H1 (cell line): ENCODE measurements at regions not wholly inside any gene's neighbourhood (a gene's known extent, or its start where the extent isn't known, plus 50 kb on each side); places are given as distances from the start of the nearest gene placed in this dataset.

ENCODE experiments used
- CTCF ChIA-PET: fragments of 300-600 bp; sonication (Branson Sonifier 250); formaldehyde crosslinking; loops from one replicate; lab custom pipeline; 2021; ENCODE audit not compliant: partially characterized antibody; lab: Charles Lee
- POLR2A ChIA-PET: fragments of 300-600 bp; sonication (Branson Sonifier 250); formaldehyde crosslinking; loops from one replicate; lab custom pipeline; 2021; ENCODE audit warnings: inconsistent platforms; ENCODE audit not compliant: partially characterized antibody; lab: Charles Lee
- DNase-seq, 2 experiments: peaks; one replicate each; pipeline versions ENCODE4 v3.0.0 to v3.0.0-alpha.2; 2010 to 2022; ENCODE audit warnings: low spot score in 2 of 2, low read depth in 1 of 2, mixed read lengths in 1 of 2
- FAIRE-seq: peaks from 2 replicates; lab custom pipeline; 2011; peaks lifted over from hg19 to GRCh38; lab: Jason Lieb, UNC
- H2AFZ ChIP-seq: 2 replicates; pipeline ENCODE4 v1.8.1; 2012; ENCODE audit warnings: low read length, inconsistent platforms
- H2AK5ac ChIP-seq: 2 replicates; pipeline ENCODE4 v1.6.1; 2013; ENCODE audit warnings: low read depth, low read length
- H2BK120ac ChIP-seq: replicated peaks from 2 replicates; pipeline ENCODE3; 2013; ENCODE audit warnings: low read depth, low read length, inconsistent platforms
- H2BK12ac ChIP-seq: 2 replicates; pipeline ENCODE4 v1.6.1; 2013; ENCODE audit warnings: low read depth, low read length
- H2BK15ac ChIP-seq: 2 replicates; pipeline ENCODE4 v1.6.1; 2013; ENCODE audit warnings: low read length
- H2BK20ac ChIP-seq: 2 replicates; pipeline ENCODE4 v1.6.1; 2013; ENCODE audit warnings: low read length
- H2BK5ac ChIP-seq: 2 replicates; pipeline ENCODE4 v1.6.1; 2013; ENCODE audit warnings: low read depth, low read length
- H3K14ac ChIP-seq: 2 replicates; pipeline ENCODE4 v1.6.1; 2013; ENCODE audit warnings: inconsistent platforms; ENCODE audit not compliant: insufficient read length
- H3K18ac ChIP-seq: 2 replicates; pipeline ENCODE4 v1.6.1; 2013; ENCODE audit warnings: low read length; ENCODE audit errors: extremely low read depth
- H3K23ac ChIP-seq: 2 replicates; pipeline ENCODE4 v1.6.1; 2013; ENCODE audit warnings: inconsistent platforms; ENCODE audit not compliant: insufficient read length
- H3K23me2 ChIP-seq: 2 replicates; pipeline ENCODE4 v1.6.1; 2013; ENCODE audit warnings: low read depth, low read length
- H3K27ac ChIP-seq: 2 replicates; pipeline ENCODE4 v1.6.1; 2011; ENCODE audit warnings: low read depth, low read length, inconsistent platforms
- H3K27me3 ChIP-seq, 4 experiments: replicated peaks in 1 of 4; 1 replicate in 1 of 4; 2 replicates in 3 of 4; pipeline versions ENCODE4 v1.6.1 to v1.8.1; 2011 to 2013; ENCODE audit warnings: low read length in 3 of 4, mild to moderate bottlenecking in 3 of 4, inconsistent platforms in 2 of 4, mixed read lengths in 2 of 4, moderate library complexity in 1 of 4; ENCODE audit not compliant: control insufficient read depth in 3 of 4, insufficient read depth in 3 of 4; ENCODE audit errors: extremely low read depth in 1 of 4
- H3K36me3 ChIP-seq, 4 experiments: 2 replicates each; pipeline versions ENCODE4 v1.6.1 to v1.8.1; 2011 to 2013; ENCODE audit warnings: mild to moderate bottlenecking in 4 of 4, low read length in 3 of 4, moderate library complexity in 2 of 4, control low read depth in 1 of 4, inconsistent platforms in 1 of 4; ENCODE audit not compliant: insufficient read depth in 4 of 4, control insufficient read depth in 2 of 4
- H3K4ac ChIP-seq: replicated peaks from 2 replicates; pipeline ENCODE3; 2013; ENCODE audit warnings: low read length, low read depth, mixed read lengths, inconsistent platforms; ENCODE audit not compliant: insufficient read length
- H3K4me1 ChIP-seq, 4 experiments: replicated peaks in 1 of 4; 1 replicate in 1 of 4; 2 replicates in 3 of 4; pipeline versions ENCODE4 v1.6.1 to v1.8.1; 2011 to 2013; ENCODE audit warnings: low read length in 3 of 4, inconsistent platforms in 2 of 4, mixed read lengths in 1 of 4; ENCODE audit not compliant: insufficient read depth in 4 of 4, control insufficient read depth in 3 of 4
- H3K4me2 ChIP-seq, 2 experiments: 2 replicates each; pipeline versions ENCODE4 v1.6.1 to v1.8.1; 2011 to 2013; ENCODE audit warnings: low read depth in 2 of 2, low read length in 2 of 2, control low read depth in 1 of 2, inconsistent platforms in 1 of 2, mild to moderate bottlenecking in 1 of 2; ENCODE audit not compliant: insufficient read depth in 1 of 2
- H3K4me3 ChIP-seq, 4 experiments: fragments of 200-600, 300-600 bp in 1 of 4; sonication (generic), shearing (Covaris generic), sonication (Bioruptor Twin) in 1 of 4; 2 replicates each; pipeline versions ENCODE4 v1.5.1 to v1.8.1; 2011 to 2016; ENCODE audit warnings: low read length in 4 of 4, low read depth in 3 of 4, control low read depth in 2 of 4, inconsistent platforms in 2 of 4, mild to moderate bottlenecking in 2 of 4, mixed read lengths in 1 of 4, moderate library complexity in 1 of 4; ENCODE audit not compliant: insufficient read depth in 2 of 4; ENCODE audit errors: extremely low read depth in 1 of 4
- H3K56ac ChIP-seq: replicated peaks from 2 replicates; pipeline ENCODE3; 2013; ENCODE audit warnings: low read depth, mild to moderate bottlenecking, mixed read lengths, low read length, inconsistent platforms; ENCODE audit not compliant: insufficient read length
- H3K79me1 ChIP-seq: 2 replicates; pipeline ENCODE4 v1.6.1; 2013; ENCODE audit warnings: low read depth, low read length, control low read depth
- H3K79me2 ChIP-seq, 2 experiments: 2 replicates each; pipeline versions ENCODE4 v1.6.1 to v1.8.1; 2012 to 2013; ENCODE audit warnings: low read length in 2 of 2, mild to moderate bottlenecking in 2 of 2, inconsistent platforms in 1 of 2; ENCODE audit not compliant: insufficient read depth in 2 of 2, control insufficient read depth in 1 of 2
- H3K9ac ChIP-seq, 4 experiments: replicated peaks in 1 of 4; 1 replicate in 1 of 4; 2 replicates in 3 of 4; pipeline versions ENCODE4 v1.6.1 to v1.8.1; 2011 to 2013; ENCODE audit warnings: low read depth in 3 of 4, low read length in 3 of 4, control low read depth in 2 of 4, mild to moderate bottlenecking in 2 of 4, moderate library complexity in 2 of 4, inconsistent platforms in 1 of 4; ENCODE audit errors: extremely low read depth in 1 of 4
- H3K9me3 ChIP-seq, 2 experiments: 2 replicates each; pipeline versions ENCODE4 v1.6.1 to v1.8.1; 2012 to 2013; ENCODE audit warnings: mild to moderate bottlenecking in 2 of 2, moderate library complexity in 2 of 2, control low read depth in 1 of 2, inconsistent platforms in 1 of 2, low read depth in 1 of 2, low read length in 1 of 2, mixed read lengths in 1 of 2; ENCODE audit not compliant: insufficient read depth in 2 of 2
- H4K20me1 ChIP-seq, 2 experiments: replicated peaks in 1 of 2; 2 replicates each; pipeline versions ENCODE3 to v1.8.1; 2011 to 2013; ENCODE audit warnings: inconsistent platforms in 2 of 2, low read length in 2 of 2, mild to moderate bottlenecking in 1 of 2; ENCODE audit not compliant: insufficient read depth in 2 of 2, control insufficient read depth in 1 of 2
- H4K5ac ChIP-seq: 2 replicates; pipeline ENCODE4 v1.6.1; 2013; ENCODE audit warnings: low read length, low read depth, mixed read lengths, inconsistent platforms; ENCODE audit not compliant: insufficient read length
- H4K8ac ChIP-seq: 2 replicates; pipeline ENCODE4 v1.8.0; 2013; ENCODE audit warnings: mild to moderate bottlenecking, moderate library complexity, low read length, inconsistent platforms; ENCODE audit not compliant: insufficient read depth; ENCODE audit errors: extremely low read depth
- H4K91ac ChIP-seq: replicated peaks from 2 replicates; pipeline ENCODE3; 2013; ENCODE audit warnings: low read length, mixed read lengths, inconsistent platforms; ENCODE audit not compliant: insufficient read length
- RAD21 ChIP-seq, 2 experiments: IDR thresholded peaks in 1 of 2; conservative IDR thresholded peaks in 1 of 2; 2 replicates each; pipeline ENCODE4 v1.6.1; 2011; ENCODE audit warnings: low read depth in 2 of 2, low read length in 2 of 2, improper control_type of control experiment in 1 of 2, inconsistent platforms in 1 of 2, mild to moderate bottlenecking in 1 of 2, moderate library complexity in 1 of 2
- TCF12 ChIP-seq: IDR thresholded peaks from 2 replicates; pipeline ENCODE4 v1.6.1; 2011; ENCODE audit warnings: low read depth, mild to moderate bottlenecking, low read length
- WGBS, 2 experiments: shearing (Covaris generic) in 1 of 2; methylation state at CpG; one replicate each; pipeline versions ENCODE4 v1.1.6 to v1.1.7; 2013 to 2015; ENCODE audit warnings: low lambda C conversion rate in 2 of 2, mixed read lengths in 2 of 2, inconsistent platforms in 1 of 2, low coverage in 1 of 2, missing lambda C conversion rate in 1 of 2; ENCODE audit not compliant: insufficient replicate concordance in 2 of 2, insufficient coverage in 1 of 2, insufficient read length in 1 of 2; ENCODE audit errors: extremely low coverage in 1 of 2, missing lambda C conversion rate in 1 of 2; 5-methylcytosine and 5-hydroxymethylcytosine counted together

DNA sequence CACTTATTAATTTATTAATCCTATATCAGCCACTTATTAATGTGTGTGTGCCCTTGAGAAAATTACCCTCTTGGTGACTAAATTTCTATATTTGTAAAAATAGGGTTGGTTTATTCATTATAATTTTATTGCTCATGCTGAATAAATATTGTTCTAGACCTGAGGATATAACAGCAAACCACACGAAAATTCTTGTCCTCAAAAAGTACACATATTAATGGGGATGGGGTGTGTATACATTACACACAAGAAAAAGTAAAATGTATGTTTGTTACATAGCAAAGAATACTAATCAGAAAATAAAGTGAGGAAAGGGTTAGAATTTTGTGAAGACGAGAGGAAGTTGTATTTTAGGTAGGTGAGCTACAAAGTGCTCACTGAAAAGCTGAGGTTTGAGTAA lies 1068.9 kb upstream of the RAG2 start:
- no peaks in the 10 kb centered on the region for H3K4me1 ChIP-seq
- no peaks in the 10 kb centered on the region for H3K79me2 ChIP-seq
- H3K9me3 ChIP-seq = no peaks in the 10 kb centered on the region
- no peak overlapping the region for H3K4me2 ChIP-seq
- no peak overlapping the region for H3K56ac ChIP-seq
- H4K91ac ChIP-seq = no peak overlapping the region
- CTCF ChIA-PET = no interaction called here
- no peak overlapping the region for H3K23ac ChIP-seq
- H2AK5ac ChIP-seq = no peak overlapping the region
- no peak overlapping the region for H2BK12ac ChIP-seq
- no peaks in the 10 kb centered on the region for H3K79me1 ChIP-seq
- H2BK20ac ChIP-seq = no peak overlapping the region
- H2BK15ac ChIP-seq = no peak overlapping the region
- H3K14ac ChIP-seq = no peak overlapping the region
- H3K27me3 ChIP-seq = no peaks in the 10 kb centered on the region
- no peak overlapping the region for H3K27ac ChIP-seq
- H4K8ac ChIP-seq = no peak overlapping the region
- no peaks in the 10 kb centered on the region for H4K20me1 ChIP-seq
- no peak overlapping the region for H3K9ac ChIP-seq
- no peak for DNase-seq
- TF ChIP-seq RAD21 (IDR thresholded peaks at IDR 0.05 in 1 of 2, conservative IDR thresholded peaks at IDR 0.05 in 1 of 2; ENCODE audit: low read depth in 2 of 2, low read length in 2 of 2) = no peak
- TF ChIP-seq TCF12 = no peak
- no peaks in the 10 kb centered on the region for H3K23me2 ChIP-seq
- no peak overlapping the region for H3K18ac ChIP-seq
- WGBS, 2 experiments = 89 to 100% methylated on average over 1 to 2 of the region's 2 CpGs
- no peaks in the 10 kb centered on the region for H3K36me3 ChIP-seq
- H3K4ac ChIP-seq = no peak overlapping the region
- H3K4me3 ChIP-seq = no peak overlapping the region
- H4K5ac ChIP-seq = no peak overlapping the region
- H2AFZ ChIP-seq = no peak overlapping the region
- H2BK5ac ChIP-seq = no peak overlapping the region
- H2BK120ac ChIP-seq = no peak overlapping the region
- POLR2A ChIA-PET = no interaction called here
- no peak for FAIRE-seq
